Motor neuron (in vitro differentiated cells): ENCODE measurements at regions not wholly inside any gene's neighbourhood (a gene's known extent, or its start where the extent isn't known, plus 50 kb on each side); places are given as distances from the start of the nearest gene placed in this dataset.

Experiments
- ATAC-seq, 8 experiments: fragments of 200-7000 bp; cut with Tn5 transposase; replicated peaks in 6 of 8; 2 replicates each; pipeline ENCODE4 v1.8.0; 2021; ENCODE audit warnings: mild to moderate bottlenecking in 8 of 8, moderate library complexity in 8 of 8
- H3K27ac ChIP-seq, 2 donors: fragments of 250-450 bp; sonication (Bioruptor Pico); 2 replicates each; pipeline ENCODE4 v1.9.0; 2021; ENCODE audit warnings: antibody characterized with exemption in 2 of 2, mild to moderate bottlenecking in 2 of 2, moderate library complexity in 1 of 2
- H3K4me1 ChIP-seq, 2 donors: fragments of 250-450 bp; sonication (Bioruptor Pico); replicated peaks in 1 of 2; 2 replicates each; pipeline ENCODE4 v1.6.1; 2021; ENCODE audit warnings: antibody characterized with exemption in 2 of 2, mild to moderate bottlenecking in 2 of 2, moderate library complexity in 1 of 2
- H3K4me3 ChIP-seq, 5 donors: fragments of 250-450 bp; sonication (Bioruptor Pico); 2 replicates each; pipeline ENCODE4 v1.9.0; 2021; ENCODE audit warnings: antibody characterized with exemption in 5 of 5, mild to moderate bottlenecking in 5 of 5, moderate library complexity in 4 of 5
- WGBS, 10 experiments: fragments of 450-650 bp; shearing (Covaris generic); methylation state at CpG; one replicate each; pipeline ENCODE4 v1.0.0; 2022; 5-methylcytosine and 5-hydroxymethylcytosine counted together
- in situ Hi-C, 9 experiments: fragments of 400-800 bp; cut with MboI; loops; one replicate each; pipeline ENCODE4 v1.15.0; 2021; ENCODE audit warnings: low sequenced_read_pairs in 9 of 9, low pct_unique_long_range_greater_than_20kb in 2 of 9; ENCODE audit not compliant: unreplicated experiment in 9 of 9

DNA sequence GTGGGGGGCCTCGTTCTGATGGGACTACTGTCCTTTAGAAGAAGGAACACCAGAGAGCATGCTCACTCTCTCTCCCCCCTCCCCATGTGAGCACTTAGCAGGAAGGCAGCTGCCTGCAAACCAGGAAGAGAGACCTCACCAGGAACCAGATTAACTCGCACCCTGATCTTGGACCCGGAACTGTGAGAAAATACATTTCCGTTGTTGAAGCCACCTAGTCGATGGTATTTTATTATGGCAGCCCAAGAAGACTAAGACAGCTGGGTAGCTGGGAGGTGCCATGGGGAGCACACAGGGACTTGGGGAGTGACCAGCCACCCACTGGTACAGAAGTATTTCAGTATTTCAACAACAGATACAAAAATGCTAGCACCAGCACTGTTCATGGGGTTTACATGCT is 59.0 kb downstream of the VCPKMT start:
- no peak overlapping the region for H3K27ac ChIP-seq
- H3K4me3 ChIP-seq, result no peak overlapping the region
- H3K4me1 ChIP-seq, result peaks cover 11 to 14% of the 10 kb centered on the region in 2 donors
- in situ Hi-C loops, result no loop called here
- 60 to 90% (median 80%) methylated on average over 1 to 5 of the region's 5 CpGs; no CpG with 5 or more reads in 5 of the 10 experiments for WGBS, 10 experiments
- ATAC-seq, result no peak

DNA sequence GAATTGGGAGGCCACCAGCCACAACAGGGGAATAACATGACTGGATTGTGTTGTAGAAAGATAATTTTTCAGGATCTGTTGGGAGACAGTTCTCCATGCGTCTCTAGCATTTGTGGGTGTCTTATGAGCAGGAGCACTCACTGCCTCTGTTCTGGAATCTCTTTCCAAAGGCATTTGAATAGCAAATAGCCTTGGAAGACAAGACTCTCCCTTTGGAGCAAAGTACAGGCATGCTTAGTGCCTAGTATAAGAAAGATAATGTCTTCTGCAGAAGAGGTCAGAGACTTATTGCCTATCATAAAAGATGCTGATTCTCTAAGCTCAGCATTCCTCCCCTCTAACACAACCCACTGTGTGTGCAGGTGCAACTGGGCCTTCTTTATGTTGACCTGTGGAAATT is 58.3 kb downstream of the VCPKMT start:
- ATAC-seq, result no peak
- WGBS, 10 experiments, result 86 to 91% (median 86%) methylated on average over 1 of the region's 1 CpG; no CpG with 5 or more reads in 7 of the 10 experiments

More for the DNA sequence above, 58.3 kb downstream of the VCPKMT start:
- in situ Hi-C loops, result no loop called here
- H3K4me3 ChIP-seq, result no peak overlapping the region
- no peak overlapping the region for H3K27ac ChIP-seq
- peaks cover 11 to 18% of the 10 kb centered on the region in 2 donors for H3K4me1 ChIP-seq
